ENCODE measurements at regions not wholly inside any gene's neighbourhood (a gene's known extent, or its start where the extent isn't known, plus 50 kb on each side); places are given as distances from the start of the nearest gene placed in this dataset.

DNA sequence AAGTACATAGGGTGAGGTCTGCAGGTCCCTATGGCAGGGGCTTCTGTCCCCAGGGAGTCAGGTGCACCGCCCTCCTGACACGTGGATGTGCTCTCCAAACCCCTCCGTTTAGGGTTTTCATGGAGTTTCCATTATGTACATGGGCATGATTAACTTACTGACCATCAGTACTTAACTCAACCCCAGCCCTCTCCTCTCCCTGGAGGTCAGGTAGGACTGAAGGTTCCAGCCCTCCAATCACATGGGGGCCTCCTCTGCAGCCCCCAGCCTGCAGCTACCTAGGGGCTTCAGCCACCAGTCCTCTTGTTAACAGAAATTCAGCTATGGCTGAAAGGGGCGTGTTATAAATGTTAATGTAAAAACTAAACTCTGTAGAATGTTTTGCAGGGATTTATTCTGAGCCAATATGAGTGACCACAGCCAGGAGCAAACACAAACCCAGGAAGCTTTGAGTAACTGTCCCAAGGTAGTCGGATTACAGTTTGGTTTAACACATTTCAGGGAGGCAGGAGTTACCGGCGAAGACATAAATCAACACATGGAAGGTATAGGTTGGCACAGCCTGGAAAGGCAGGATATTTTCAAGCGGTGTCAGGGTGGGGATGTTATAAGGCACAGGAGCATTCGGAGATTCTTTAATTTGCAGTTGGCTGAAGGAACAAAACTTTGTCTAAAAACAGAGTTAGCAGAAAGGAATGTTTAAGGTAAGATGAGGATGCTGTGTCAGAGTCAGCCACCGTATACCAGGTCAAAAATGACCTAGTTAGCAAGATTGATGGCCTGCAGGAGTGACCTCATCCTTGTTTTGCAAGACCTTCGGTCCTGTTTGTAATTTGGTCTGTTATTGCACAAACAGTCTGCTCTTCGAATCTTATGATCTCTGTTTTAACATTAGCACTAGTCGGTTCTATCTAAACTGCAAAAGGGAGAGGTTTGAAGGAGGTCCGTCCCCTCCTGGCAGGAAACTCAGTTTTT is 75.2 kb downstream of the TNFAIP2 start:
- CTCF ChIA-PET (ENCODE audit: partially characterized antibody) = interaction anchor here (1.1 to 4.6 kb wide), 2 partner anchors 14 to 93 kb away, joined by 5 to 14 read pairs; no protein-coding TSS in a partner anchor
- H2BK15ac ChIP-seq (ENCODE audit: low read length) = no peak overlapping the region
- no peak for TF ChIP-seq CREB1 (IDR thresholded peaks at IDR 0.05)
- no peak for TF ChIP-seq SRF (IDR thresholded peaks at IDR 0.05; ENCODE audit: low read depth, low read length)
- no peak for TF ChIP-seq HDAC6 (IDR thresholded peaks at IDR 0.05; ENCODE audit: low read depth, low read length)
- TF ChIP-seq TCF12 (IDR thresholded peaks at IDR 0.05; ENCODE audit: low read depth, low read length) = no peak
- TF ChIP-seq JUND (IDR thresholded peaks at IDR 0.05; ENCODE audit: low read length) = no peak
- TF ChIP-seq PHF8 (conservative IDR thresholded peaks at IDR 0.05; ENCODE audit: low read depth, low read length) = no peak
- no peak for TF ChIP-seq ZNF274 (IDR thresholded peaks at IDR 0.05; ENCODE audit: borderline replicate concordance, extremely low read depth, low read length)
- TF ChIP-seq, protein P1, sequence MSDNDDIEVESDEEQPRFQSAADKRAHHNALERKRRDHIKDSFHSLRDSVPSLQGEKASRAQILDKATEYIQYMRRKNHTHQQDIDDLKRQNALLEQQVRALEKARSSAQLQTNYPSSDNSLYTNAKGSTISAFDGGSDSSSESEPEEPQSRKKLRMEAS (IDR thresholded peaks at IDR 0.05) = no peak
- no peak for TF ChIP-seq GTF2F1 (IDR thresholded peaks at IDR 0.05; ENCODE audit: borderline replicate concordance, low read depth, low read length)
- no peak for TF ChIP-seq SIN3A (conservative IDR thresholded peaks at IDR 0.05 in 1 of 2, IDR thresholded peaks at IDR 0.05 in 1 of 2; ENCODE audit: low read depth in 1 of 2, low read length in 2 of 2)
- no peak for TF ChIP-seq TBP (IDR thresholded peaks at IDR 0.05; ENCODE audit: low read depth, low read length)
- no peak for TF ChIP-seq CHD1 (IDR thresholded peaks at IDR 0.05; ENCODE audit: low read depth, low read length)
- no peak for TF ChIP-seq SP1 (IDR thresholded peaks at IDR 0.05; ENCODE audit: low read depth, low read length)

More for the DNA sequence above, 75.2 kb downstream of the TNFAIP2 start:
- Histone ChIP-seq H2AK5ac (ENCODE audit: low read depth, low read length) (no peak overlapping the region), H3K18ac (ENCODE audit: extremely low read depth, low read length) (no peak overlapping the region), H4K20me1 (replicated peaks in 1 of 2; ENCODE audit: control insufficient read depth in 1 of 2, insufficient read depth in 2 of 2, low read length in 2 of 2) (no peaks in the 10 kb centered on the region), H3K4ac (replicated peaks; ENCODE audit: insufficient read length, low read depth, low read length) (no peak overlapping the region), H3K79me2 (ENCODE audit: control insufficient read depth in 1 of 2, insufficient read depth in 2 of 2, low read length in 2 of 2) (no peaks in the 10 kb centered on the region), H2AFZ (ENCODE audit: low read length) (no peak overlapping the region), H2BK5ac (ENCODE audit: low read depth, low read length) (no peak overlapping the region), H3K79me1 (ENCODE audit: low read depth, low read length) (no peaks in the 10 kb centered on the region), H3K36me3 (ENCODE audit: control insufficient read depth in 2 of 4, insufficient read depth in 4 of 4, low read length in 3 of 4) (0 out of 8 replicates have a peak, but pooled peaks cover 0 to 2% (median 0%) of the 10 kb centered on the region in 4 experiments), H4K5ac (ENCODE audit: insufficient read length, low read depth, low read length) (no peak overlapping the region), H3K9me3 (ENCODE audit: insufficient read depth in 2 of 2, low read depth in 1 of 2, low read length in 1 of 2) (peaks cover 0 to under 1% of the 10 kb centered on the region in 2 experiments; a peak in 1 of 4 replicates), H2BK20ac (ENCODE audit: low read length) (no peak overlapping the region), H3K23me2 (ENCODE audit: low read depth, low read length) (no peaks in the 10 kb centered on the region), H3K9ac (replicated peaks in 1 of 4; ENCODE audit: extremely low read depth in 1 of 4, low read depth in 3 of 4, low read length in 3 of 4) (no peak overlapping the region), H2BK12ac (ENCODE audit: low read depth, low read length) (no peak overlapping the region), H3K4me2 (ENCODE audit: insufficient read depth in 1 of 2, low read depth in 2 of 2, low read length in 2 of 2) (no peak overlapping the region), H3K23ac (ENCODE audit: insufficient read length) (no peak overlapping the region), H4K91ac (replicated peaks; ENCODE audit: insufficient read length, low read length) (no peak overlapping the region), H3K4me1 (replicated peaks in 1 of 4; ENCODE audit: control insufficient read depth in 3 of 4, insufficient read depth in 4 of 4, low read length in 3 of 4) (peaks cover 0 to 3% (median 0%) of the 10 kb centered on the region in 4 experiments; a peak in 1 of 7 replicates), H2BK120ac (replicated peaks; ENCODE audit: low read depth, low read length) (no peak overlapping the region), H3K56ac (replicated peaks; ENCODE audit: insufficient read length, low read depth, low read length) (no peak overlapping the region), H4K8ac (ENCODE audit: extremely low read depth, insufficient read depth, low read length) (no peak overlapping the region), H3K27me3 (replicated peaks in 1 of 4; ENCODE audit: control insufficient read depth in 3 of 4, extremely low read depth in 1 of 4, insufficient read depth in 3 of 4, low read length in 3 of 4) (no peaks in the 10 kb centered on the region), H3K27ac (ENCODE audit: low read depth, low read length) (no peak overlapping the region), H3K14ac (ENCODE audit: insufficient read length) (no peak overlapping the region), H3K4me3 (ENCODE audit: extremely low read depth in 1 of 4, insufficient read depth in 2 of 4, low read depth in 3 of 4, low read length in 4 of 4) (no peak overlapping the region)
- WGBS, 2 experiments (ENCODE audit: extremely low coverage in 1 of 2, insufficient coverage in 1 of 2, insufficient read length in 1 of 2, insufficient replicate concordance in 2 of 2, low coverage in 1 of 2, low lambda C conversion rate in 2 of 2, missing lambda C conversion rate in 1 of 2) = 89% methylated on average over 14 of the region's 14 CpGs; no CpG with 5 or more reads in 1 of the 2 experiments
- FAIRE-seq (no peak), DNase-seq (ENCODE audit: low read depth in 1 of 2, low spot score in 2 of 2) (no peak)
- POLR2A ChIA-PET (ENCODE audit: partially characterized antibody) = no interaction called here
